BJ (cell line): ENCODE measurements at regions not wholly inside any gene's neighbourhood (a gene's known extent, or its start where the extent isn't known, plus 50 kb on each side); places are given as distances from the start of the nearest gene placed in this dataset.

Experiments
- CTCF ChIA-PET: fragments of 350-600 bp; formaldehyde crosslinking; extraction: SDS; loops from one replicate; lab custom pipeline; 2021; ENCODE audit warnings: antibody characterized with exemption, inconsistent platforms; lab: Yijun Ruan, JAX
- POLR2A ChIA-PET: fragments of 300-600 bp; sonication (Branson Sonifier 250); formaldehyde crosslinking; extraction: SDS; loops from one replicate; lab custom pipeline; 2021; ENCODE audit warnings: antibody characterized with exemption; lab: Charles Lee
- DNase-seq: peaks from one replicate; pipeline ENCODE4 v3.0.0-alpha.2; 2011; ENCODE audit warnings: low read depth
- H3K27me3 ChIP-seq: 2 replicates; pipeline ENCODE4 v1.6.0; 2011; ENCODE audit warnings: low read length; ENCODE audit not compliant: control insufficient read depth, insufficient read depth
- H3K36me3 ChIP-seq: 2 replicates; pipeline ENCODE4 v1.5.1; 2011; ENCODE audit warnings: low read length; ENCODE audit not compliant: control insufficient read depth, insufficient read depth
- H3K4me3 ChIP-seq: 2 replicates; pipeline ENCODE4 v1.5.1; 2011; ENCODE audit warnings: low read depth, mild to moderate bottlenecking, control low read depth, low read length
- TF ChIP-seq, protein P1 (sequence below): IDR thresholded peaks from 2 replicates; pipeline ENCODE4 v1.5.1; 2011; ENCODE audit warnings: low read depth, mild to moderate bottlenecking, control low read depth, inconsistent platforms, low read length, moderate library complexity; ENCODE audit not compliant: insufficient read depth

DNA sequence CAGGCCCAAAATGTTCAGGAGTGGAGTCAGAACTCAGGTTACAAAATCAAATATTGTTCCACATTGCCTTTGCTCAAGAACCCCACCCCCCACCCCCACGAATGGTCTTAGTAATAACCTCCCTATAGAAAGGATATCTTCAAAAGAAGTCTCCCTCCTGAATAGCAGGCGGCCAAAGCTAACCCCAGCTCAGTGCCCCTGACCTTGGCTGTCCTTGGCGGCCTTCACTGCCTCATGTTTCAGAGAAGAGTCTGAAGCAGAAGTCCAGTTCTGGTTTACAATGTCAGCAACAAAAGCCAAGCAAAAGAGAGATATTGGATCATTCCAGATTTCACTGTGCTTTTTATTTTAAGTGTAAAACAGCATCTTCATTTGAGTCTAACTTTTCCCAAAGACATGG lies 476.5 kb upstream of the NRP1 start:
- Histone ChIP-seq H3K36me3 (no peaks in the 10 kb centered on the region), H3K4me3 (no peak overlapping the region), H3K27me3 (no peaks in the 10 kb centered on the region)
- ChIA-PET POLR2A (no interaction called here), CTCF (interaction anchor here (1.0 kb wide), 1 partner anchor 15 kb away, joined by 4 read pairs; no protein-coding TSS in a partner anchor)
- TF ChIP-seq, protein P1, sequence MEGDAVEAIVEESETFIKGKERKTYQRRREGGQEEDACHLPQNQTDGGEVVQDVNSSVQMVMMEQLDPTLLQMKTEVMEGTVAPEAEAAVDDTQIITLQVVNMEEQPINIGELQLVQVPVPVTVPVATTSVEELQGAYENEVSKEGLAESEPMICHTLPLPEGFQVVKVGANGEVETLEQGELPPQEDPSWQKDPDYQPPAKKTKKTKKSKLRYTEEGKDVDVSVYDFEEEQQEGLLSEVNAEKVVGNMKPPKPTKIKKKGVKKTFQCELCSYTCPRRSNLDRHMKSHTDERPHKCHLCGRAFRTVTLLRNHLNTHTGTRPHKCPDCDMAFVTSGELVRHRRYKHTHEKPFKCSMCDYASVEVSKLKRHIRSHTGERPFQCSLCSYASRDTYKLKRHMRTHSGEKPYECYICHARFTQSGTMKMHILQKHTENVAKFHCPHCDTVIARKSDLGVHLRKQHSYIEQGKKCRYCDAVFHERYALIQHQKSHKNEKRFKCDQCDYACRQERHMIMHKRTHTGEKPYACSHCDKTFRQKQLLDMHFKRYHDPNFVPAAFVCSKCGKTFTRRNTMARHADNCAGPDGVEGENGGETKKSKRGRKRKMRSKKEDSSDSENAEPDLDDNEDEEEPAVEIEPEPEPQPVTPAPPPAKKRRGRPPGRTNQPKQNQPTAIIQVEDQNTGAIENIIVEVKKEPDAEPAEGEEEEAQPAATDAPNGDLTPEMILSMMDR, result no peak
- no peak for DNase-seq

DNA sequence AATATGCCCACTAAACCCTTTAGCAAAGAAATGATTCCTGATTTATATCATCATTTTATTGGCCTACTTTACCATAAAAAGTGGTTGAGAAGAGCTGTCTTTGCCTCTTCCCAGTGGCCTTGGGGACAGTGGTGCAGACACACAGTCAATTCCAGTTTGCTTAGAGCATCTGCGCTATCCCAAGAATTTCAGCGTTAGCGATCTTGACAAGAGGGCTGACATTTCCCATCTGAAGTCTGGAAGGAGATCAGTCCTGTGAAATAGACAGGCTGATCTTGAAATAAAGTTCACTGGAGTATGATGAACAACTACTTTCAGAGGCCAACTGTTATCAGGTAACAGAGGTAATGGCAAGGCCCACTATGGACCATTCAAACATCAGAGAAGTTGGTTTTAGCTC lies 475.3 kb upstream of the NRP1 start:
- TF ChIP-seq, protein P1, result no peak
- no peak for DNase-seq
- H3K36me3 ChIP-seq, result no peaks in the 10 kb centered on the region
- H3K27me3 ChIP-seq, result no peaks in the 10 kb centered on the region
- POLR2A ChIA-PET, result no interaction called here
- CTCF ChIA-PET, result interaction anchor here (0.6 to 1.7 kb wide), 5 partner anchors 12 to 1497 kb away, joined by 3 to 4 read pairs (median 3); no protein-coding TSS in a partner anchor
- no peak overlapping the region for H3K4me3 ChIP-seq

DNA sequence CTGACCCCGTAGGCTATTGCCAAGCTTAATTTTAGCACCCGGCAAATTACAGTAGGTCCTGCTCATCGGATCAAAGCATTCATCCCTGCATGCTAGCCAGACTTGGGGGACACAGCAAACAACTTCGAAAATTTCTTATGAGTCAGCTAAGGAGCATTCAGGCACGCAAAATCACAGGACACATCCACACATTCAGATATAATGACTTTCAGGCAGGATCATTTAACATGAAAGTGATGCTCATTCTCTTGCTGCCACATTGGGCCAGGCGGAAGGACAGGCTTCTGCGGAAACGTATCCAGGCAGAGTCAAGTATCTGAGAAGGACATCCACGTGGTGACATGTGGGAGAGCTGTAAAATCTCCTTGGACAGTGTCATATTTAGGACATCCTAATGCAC lies 474.0 kb upstream of the NRP1 start:
- no peaks in the 10 kb centered on the region for H3K27me3 ChIP-seq
- TF ChIP-seq, protein P1, result no peak
- ChIA-PET POLR2A (no interaction called here), CTCF (interaction anchor here (1.4 kb wide), 2 partner anchors 21 to 224 kb away, joined by 3 read pairs; no protein-coding TSS in a partner anchor)
- H3K36me3 ChIP-seq, result no peaks in the 10 kb centered on the region
- no peak overlapping the region for H3K4me3 ChIP-seq
- no peak for DNase-seq

DNA sequence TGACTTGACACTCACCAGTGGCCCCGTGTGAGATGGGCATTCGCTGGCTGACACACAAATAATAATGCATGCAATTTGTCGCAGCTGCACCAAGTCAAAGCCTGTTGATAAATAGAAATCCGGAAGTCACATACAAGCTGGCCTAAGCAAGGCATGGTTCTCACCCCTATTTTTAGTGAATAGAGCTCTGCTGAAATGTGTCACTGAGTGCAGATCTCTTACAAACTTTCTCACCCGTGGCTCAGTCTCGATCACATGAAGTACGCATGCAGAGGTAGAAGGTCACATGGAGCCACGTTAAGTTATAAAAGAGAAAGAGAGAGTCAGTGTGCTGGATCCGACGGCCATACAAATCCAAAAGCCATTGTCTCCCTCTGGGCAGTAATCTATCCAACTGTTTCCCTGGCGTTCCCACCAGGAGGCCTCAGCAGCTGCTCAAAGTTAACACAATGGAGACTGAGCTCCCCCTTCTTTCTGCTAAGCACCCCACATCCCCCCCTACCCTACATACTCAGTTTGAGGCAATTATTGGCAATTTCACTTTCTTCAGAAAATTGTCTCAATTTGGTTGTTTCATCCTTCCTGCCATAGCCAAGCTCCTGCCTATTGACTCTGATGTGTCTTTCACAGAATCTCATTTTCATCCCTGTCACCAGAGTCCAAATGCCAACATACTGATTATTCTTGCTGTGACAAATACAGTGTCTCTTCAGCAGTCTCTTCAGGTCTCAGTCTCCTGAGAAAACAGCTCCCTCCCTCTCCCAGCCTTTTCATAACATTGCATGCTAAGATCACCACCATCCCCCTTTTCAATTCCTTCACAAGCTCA lies 473.3 kb upstream of the NRP1 start:
- CTCF ChIA-PET, result interaction anchor here (1.4 kb wide), 1 partner anchor 20 kb away, joined by 3 read pairs; no protein-coding TSS in a partner anchor

DNA sequence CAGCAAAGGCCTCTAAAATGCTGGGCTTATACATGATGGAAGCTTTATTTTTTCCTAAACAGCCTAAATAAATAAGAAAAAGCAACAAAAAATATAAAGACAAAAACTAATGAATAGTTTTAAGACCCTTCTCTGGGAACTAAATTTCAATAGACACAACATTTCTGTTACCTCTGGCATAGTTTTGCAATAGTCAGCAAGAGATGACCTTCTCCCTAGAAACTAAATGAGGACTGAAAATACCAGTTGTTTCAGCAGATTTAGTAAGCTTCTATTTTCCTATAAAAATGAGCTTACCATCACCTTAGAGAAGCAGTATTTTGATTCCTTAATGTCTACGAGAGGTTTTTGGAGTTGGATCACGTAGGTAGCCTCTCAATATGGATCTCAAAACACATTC lies 471.4 kb upstream of the NRP1 start:
- Histone ChIP-seq H3K36me3 (no peaks in the 10 kb centered on the region), H3K4me3 (no peak overlapping the region), H3K27me3 (no peaks in the 10 kb centered on the region)
- TF ChIP-seq, protein P1, result no peak
- POLR2A ChIA-PET, result no interaction called here
- DNase-seq, result no peak
- CTCF ChIA-PET, result no interaction called here

More for the DNA sequence above, 473.3 kb upstream of the NRP1 start:
- Histone ChIP-seq H3K36me3 (no peaks in the 10 kb centered on the region), H3K4me3 (no peak overlapping the region), H3K27me3 (no peaks in the 10 kb centered on the region)
- TF ChIP-seq, protein P1, result no peak
- POLR2A ChIA-PET, result no interaction called here
- DNase-seq, result no peak
